Duodenal mucosa (tissue), 2 donors: ENCODE measurements at regions not wholly inside any gene's neighbourhood (a gene's known extent, or its start where the extent isn't known, plus 50 kb on each side); places are given as distances from the start of the nearest gene placed in this dataset.
"Not testable (repeated sequence)": the region's sequence is repeated elsewhere in the genome, so short reads cannot be mapped to it uniquely, and the experiment has no call there.

Experiments used
- H3K27ac ChIP-seq: one replicate; pipeline ENCODE4 v1.7.0; 2013; ENCODE audit warnings: low read depth, low read length
- H3K27me3 ChIP-seq, 2 donors: one replicate each; pipeline ENCODE4 v1.7.0; 2013; ENCODE audit warnings: low read length in 2 of 2, control low read depth in 1 of 2; ENCODE audit not compliant: insufficient read depth in 2 of 2, control insufficient read depth in 1 of 2
- H3K36me3 ChIP-seq, 2 donors: one replicate each; pipeline ENCODE4 v1.7.0; 2013; ENCODE audit warnings: low read length in 2 of 2, control low read depth in 1 of 2; ENCODE audit not compliant: insufficient read depth in 2 of 2, control insufficient read depth in 1 of 2
- H3K4me1 ChIP-seq, 2 donors: one replicate each; pipeline ENCODE4 v1.7.0; 2013; ENCODE audit warnings: low read length in 2 of 2, control low read depth in 1 of 2; ENCODE audit not compliant: insufficient read depth in 2 of 2, control insufficient read depth in 1 of 2
- H3K4me3 ChIP-seq, 2 donors: one replicate each; pipeline ENCODE4 v1.7.0; 2013; ENCODE audit warnings: low read length in 2 of 2, low read depth in 1 of 2
- H3K9ac ChIP-seq, 2 donors: one replicate each; pipeline ENCODE4 v1.7.0; 2013; ENCODE audit warnings: low read length in 2 of 2, low read depth in 1 of 2
- H3K9me3 ChIP-seq, 2 donors: one replicate each; pipeline ENCODE4 v1.7.0; 2013; ENCODE audit warnings: low read length in 2 of 2, control low read depth in 1 of 2; ENCODE audit not compliant: control insufficient read depth in 1 of 2

GRCh38 chr14:43528321-43528720 is 978.8 kb downstream of the FSCB start:
- no peaks in the 10 kb centered on the region for H3K27me3 ChIP-seq
- H3K9me3 ChIP-seq: peaks cover 0 to 7% of the 10 kb centered on the region in 2 donors
- no peaks in the 10 kb centered on the region for H3K4me1 ChIP-seq
- no peak overlapping the region for H3K9ac ChIP-seq
- H3K27ac ChIP-seq: no peak overlapping the region
- no peaks in the 10 kb centered on the region for H3K36me3 ChIP-seq
- no peak overlapping the region for H3K4me3 ChIP-seq

DNA sequence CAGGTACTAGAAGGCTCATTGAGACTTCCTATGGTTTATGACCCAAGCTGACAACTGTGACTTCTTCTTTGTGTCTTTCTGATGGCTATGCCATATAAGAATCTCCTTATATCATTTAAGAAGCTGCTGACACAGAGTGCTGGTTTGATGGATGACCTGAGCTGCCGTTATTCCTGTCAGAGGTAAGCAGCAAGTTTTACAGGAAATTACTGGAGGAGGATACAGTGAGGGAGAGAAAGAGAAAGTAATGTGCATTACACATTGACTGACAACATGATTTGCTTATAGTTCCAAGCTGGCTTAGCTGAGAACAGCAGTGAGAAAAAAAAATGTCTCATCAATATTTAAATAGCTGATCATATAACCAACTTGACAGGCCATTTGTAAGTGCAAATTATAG is 981.4 kb downstream of the FSCB start:
- Histone ChIP-seq H3K36me3 (no peaks in the 10 kb centered on the region), H3K9me3 (peaks cover 0 to 8% of the 10 kb centered on the region in 2 donors), H3K27ac (no peak overlapping the region), H3K4me3 (no peak overlapping the region), H3K27me3 (no peaks in the 10 kb centered on the region), H3K9ac (no peak overlapping the region), H3K4me1 (no peaks in the 10 kb centered on the region)

- no peak overlapping the region for H3K4me3 ChIP-seq
- H3K9ac ChIP-seq: no peak overlapping the region
- no peaks in the 10 kb centered on the region for H3K4me1 ChIP-seq
- no peak overlapping the region for H3K27ac ChIP-seq
- H3K36me3 ChIP-seq: no peaks in the 10 kb centered on the region
- no peaks in the 10 kb centered on the region for H3K27me3 ChIP-seq
- H3K9me3 ChIP-seq: peaks cover 0 to 8% of the 10 kb centered on the region in 2 donors
These were observed 984.2 kb downstream of the FSCB start for GRCh38 chr14:43522901-43523300.

GRCh38 chr14:43522191-43522590 is 984.9 kb downstream of the FSCB start:
- no peak overlapping the region for H3K27ac ChIP-seq
- no peaks in the 10 kb centered on the region for H3K36me3 ChIP-seq
- no peak overlapping the region for H3K9ac ChIP-seq
- no peak overlapping the region for H3K4me3 ChIP-seq
- H3K9me3 ChIP-seq: peaks cover 0 to 8% of the 10 kb centered on the region in 2 donors
- H3K27me3 ChIP-seq: no peaks in the 10 kb centered on the region
- no peaks in the 10 kb centered on the region for H3K4me1 ChIP-seq

DNA sequence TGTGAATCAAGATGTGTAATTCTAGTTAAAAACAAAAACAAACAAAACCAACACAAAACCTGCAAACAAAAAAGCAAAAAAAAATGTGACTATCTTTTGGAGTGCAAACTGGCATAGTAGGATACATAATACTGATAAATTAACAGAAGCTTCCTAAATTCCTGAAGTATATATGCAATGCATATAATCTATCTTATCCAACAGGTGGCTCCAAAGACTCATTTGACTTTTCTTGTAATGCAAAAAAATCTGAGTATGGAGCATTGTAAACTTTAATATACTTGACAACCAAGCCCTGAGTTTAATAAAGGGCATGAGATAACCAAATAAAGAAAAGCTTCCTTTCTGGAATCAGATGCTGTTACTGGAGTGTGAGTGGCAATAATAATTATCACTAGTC is 1003.6 kb downstream of the FSCB start:
- Histone ChIP-seq H3K27me3 (no peaks in the 10 kb centered on the region), H3K4me1 (no peaks in the 10 kb centered on the region), H3K9me3 (no peaks in the 10 kb centered on the region), H3K36me3 (no peaks in the 10 kb centered on the region), H3K4me3 (no peak overlapping the region), H3K9ac (no peak overlapping the region), H3K27ac (no peak overlapping the region)

- not testable (repeated sequence) for H3K4me3 ChIP-seq, H3K4me1 ChIP-seq, H3K9me3 ChIP-seq, H3K36me3 ChIP-seq, H3K27ac ChIP-seq, H3K9ac ChIP-seq, H3K27me3 ChIP-seq
These were observed 1014.7 kb downstream of the FSCB start for GRCh38 chr14:43492359-43492758.

DNA sequence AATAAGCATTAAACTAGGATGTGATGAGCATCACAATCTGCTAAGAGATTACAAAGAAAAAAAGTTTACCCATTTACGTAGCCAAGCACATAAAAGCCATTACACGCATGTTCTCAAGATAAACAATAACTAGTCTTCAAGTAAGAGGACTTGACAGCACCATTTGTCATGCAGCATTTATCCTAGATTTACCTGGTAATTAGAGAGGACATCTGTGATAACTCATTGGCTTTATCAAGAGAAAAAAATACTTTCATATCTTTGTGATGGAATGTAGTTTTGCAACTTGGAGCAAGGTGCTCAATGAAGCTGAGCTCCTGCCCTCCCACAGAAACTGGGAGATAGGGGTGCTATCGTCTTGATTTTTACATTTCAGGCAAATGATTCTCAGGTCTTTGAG is 1023.7 kb downstream of the FSCB start:
- no peak overlapping the region for H3K9ac ChIP-seq
- no peak overlapping the region for H3K27ac ChIP-seq

GRCh38 chr14:43481864-43482263 is 1025.2 kb downstream of the FSCB start:
- Histone ChIP-seq H3K9ac (no peak overlapping the region), H3K27ac (no peak overlapping the region), H3K36me3 (no peaks in the 10 kb centered on the region), H3K4me3 (no peak overlapping the region), H3K9me3 (peaks cover 3 to 23% of the 10 kb centered on the region in 2 donors), H3K4me1 (no peaks in the 10 kb centered on the region), H3K27me3 (no peaks in the 10 kb centered on the region)

More for the DNA sequence above, 1023.7 kb downstream of the FSCB start:
- Histone ChIP-seq H3K4me1 (no peaks in the 10 kb centered on the region), H3K4me3 (no peak overlapping the region), H3K36me3 (no peaks in the 10 kb centered on the region), H3K9me3 (peaks cover 3 to 19% of the 10 kb centered on the region in 2 donors), H3K27me3 (no peaks in the 10 kb centered on the region)

DNA sequence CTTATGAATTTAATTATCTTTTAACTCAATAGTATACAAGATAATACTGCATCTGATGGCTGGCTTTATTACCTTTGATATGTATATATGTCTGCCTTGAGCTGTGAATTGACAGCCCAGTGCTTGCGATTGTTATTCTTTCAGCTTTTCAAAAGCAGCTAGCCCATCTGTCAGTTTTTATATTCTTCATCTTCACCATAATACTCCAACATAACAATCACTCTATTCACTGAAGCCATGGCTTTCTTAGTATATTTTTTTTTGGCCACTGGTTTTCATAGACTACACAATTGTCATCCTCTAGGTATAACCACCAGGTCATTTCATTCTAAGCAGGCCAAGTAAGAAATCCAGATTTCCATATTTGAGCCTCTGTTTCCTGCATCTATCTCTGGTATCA is 1026.1 kb downstream of the FSCB start:
- H3K4me1 ChIP-seq: no peaks in the 10 kb centered on the region
- H3K4me3 ChIP-seq: no peak overlapping the region

DNA sequence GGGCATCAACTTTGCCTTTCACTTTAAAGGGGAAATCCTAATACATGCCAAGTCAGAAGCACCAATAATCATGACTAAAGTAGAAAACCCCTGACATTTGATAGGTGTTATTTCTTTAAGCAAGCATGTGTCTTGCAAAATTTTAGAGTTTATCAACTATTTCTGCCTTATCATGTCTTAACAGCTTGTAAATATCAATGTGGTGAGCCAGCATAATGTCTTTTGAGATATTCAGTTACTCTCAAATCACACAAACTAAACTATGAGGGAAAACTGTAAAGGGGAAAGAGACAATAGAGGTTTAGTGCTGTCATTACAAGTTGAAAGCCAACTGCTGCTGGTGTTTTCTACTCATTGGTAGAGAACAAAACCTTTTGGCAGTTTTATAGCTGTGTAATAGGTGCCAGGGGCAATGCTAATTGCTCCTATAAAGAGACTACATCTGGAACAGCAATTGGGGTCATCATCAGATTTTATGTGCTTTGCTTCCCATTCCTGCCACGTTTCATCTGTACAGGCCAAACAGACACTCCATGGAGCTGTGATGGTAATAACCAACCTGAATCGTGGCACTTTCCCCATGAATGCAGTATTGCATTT is 1027.4 kb downstream of the FSCB start:
- no peaks in the 10 kb centered on the region for H3K4me1 ChIP-seq
- peaks cover 3 to 23% of the 10 kb centered on the region in 2 donors for H3K9me3 ChIP-seq
- no peaks in the 10 kb centered on the region for H3K27me3 ChIP-seq
- no peak overlapping the region for H3K4me3 ChIP-seq
- no peak overlapping the region for H3K27ac ChIP-seq
- H3K36me3 ChIP-seq: no peaks in the 10 kb centered on the region
- no peak overlapping the region for H3K9ac ChIP-seq

More for the DNA sequence above, 1026.1 kb downstream of the FSCB start:
- no peaks in the 10 kb centered on the region for H3K36me3 ChIP-seq
- H3K9ac ChIP-seq: no peak overlapping the region
- H3K27me3 ChIP-seq: no peaks in the 10 kb centered on the region
- H3K9me3 ChIP-seq: peaks cover 3 to 23% of the 10 kb centered on the region in 2 donors
- no peak overlapping the region for H3K27ac ChIP-seq

- Histone ChIP-seq H3K9me3 (peaks cover 3 to 23% of the 10 kb centered on the region in 2 donors), H3K9ac (no peak overlapping the region), H3K4me3 (no peak overlapping the region), H3K4me1 (no peaks in the 10 kb centered on the region), H3K27me3 (no peaks in the 10 kb centered on the region), H3K36me3 (no peaks in the 10 kb centered on the region), H3K27ac (no peak overlapping the region)
These were observed 1030.3 kb downstream of the FSCB start for GRCh38 chr14:43476822-43477221.
